A673 (cell line): ENCODE measurements at regions not wholly inside any gene's neighbourhood (a gene's known extent, or its start where the extent isn't known, plus 50 kb on each side); places are given as distances from the start of the nearest gene placed in this dataset.

Source experiments
- BruUV-seq: library from RNA; stranded (reverse); fragments of 400-500 nt; replicated peaks from 2 replicates; lab custom pipeline; 2021; lab: Mats Ljungman, UMichigan
- CTCF ChIA-PET: fragments of 300-600 bp; sonication (Branson Sonifier 250); formaldehyde crosslinking; loops from one replicate; lab custom pipeline; 2022; ENCODE audit warnings: antibody characterized with exemption; lab: Charles Lee
- POLR2A ChIA-PET: fragments of 300-600 bp; sonication (Branson Sonifier 250); formaldehyde crosslinking; loops from one replicate; lab custom pipeline; 2022; ENCODE audit warnings: antibody characterized with exemption; ENCODE audit not compliant: low non-redundant PET; lab: Charles Lee
- DNase-seq: peaks from one replicate; pipeline ENCODE4 v3.0.0-alpha.2; 2015; ENCODE audit warnings: low spot score
- H3K27ac ChIP-seq: fragments of 200-600 bp; sonication (generic); 2 replicates; pipeline ENCODE4 v1.5.1; 2016; ENCODE audit warnings: mixed run types, low read depth, mild to moderate bottlenecking, mixed read lengths, antibody characterized with exemption, low read length; ENCODE audit not compliant: poor library complexity, severe bottlenecking
- H3K27me3 ChIP-seq: fragments of 200-600 bp; sonication (generic); replicated peaks from 2 replicates; pipeline ENCODE4 v1.6.1; 2017; ENCODE audit warnings: mixed run types, low read depth, mild to moderate bottlenecking, mixed read lengths, antibody characterized with exemption, low read length; ENCODE audit not compliant: insufficient read depth, poor library complexity
- H3K36me3 ChIP-seq: fragments of 200-600 bp; sonication (generic); 2 replicates; pipeline ENCODE4 v1.6.1; 2016; ENCODE audit warnings: mixed run types, mild to moderate bottlenecking, mixed read lengths, antibody characterized with exemption, low read length; ENCODE audit not compliant: insufficient read depth, poor library complexity, severe bottlenecking
- H3K4me1 ChIP-seq: fragments of 200-600 bp; sonication (generic); 2 replicates; pipeline ENCODE4 v1.6.1; 2017; ENCODE audit warnings: mixed run types, mild to moderate bottlenecking, mixed read lengths, antibody characterized with exemption, low read length; ENCODE audit not compliant: insufficient read depth, poor library complexity, severe bottlenecking
- H3K4me3 ChIP-seq: fragments of 200-600 bp; sonication (generic); 2 replicates; pipeline ENCODE4 v1.5.1; 2016; ENCODE audit warnings: low read depth, mixed run types, mild to moderate bottlenecking, mixed read lengths, low read length; ENCODE audit not compliant: poor library complexity, severe bottlenecking
- H3K9me3 ChIP-seq: fragments of 200-600 bp; sonication (generic); 2 replicates; pipeline ENCODE4 v1.6.1; 2016; ENCODE audit warnings: mixed run types, low read depth, mild to moderate bottlenecking, mixed read lengths, antibody characterized with exemption, low read length; ENCODE audit not compliant: poor library complexity, severe bottlenecking
- CTCF ChIP-seq: fragments of 300-800, 200-600 bp; sonication (generic); conservative IDR thresholded peaks from 2 replicates; pipeline ENCODE4 v1.5.1; 2017; ENCODE audit warnings: low read depth, mild to moderate bottlenecking, antibody characterized with exemption, low read length, moderate library complexity, mixed read lengths
- EZH2 ChIP-seq: fragments of 200-600 bp; sonication (generic); IDR thresholded peaks from 2 replicates; pipeline ENCODE4 v1.6.1; 2017; ENCODE audit warnings: borderline replicate concordance, low read depth, mild to moderate bottlenecking, mixed read lengths, antibody characterized with exemption, low read length; ENCODE audit not compliant: poor library complexity, severe bottlenecking
- intact Hi-C: fragments of 100-400 bp; cut with micrococcal nuclease; formaldehyde crosslinking; loops from one replicate; pipeline ENCODE4 v1.10.0; 2022; ENCODE audit not compliant: unreplicated experiment

- Histone ChIP-seq H3K36me3 (no peaks in the 10 kb centered on the region), H3K9me3 (no peaks in the 10 kb centered on the region), H3K27me3 (no peaks in the 10 kb centered on the region), H3K27ac (no peak overlapping the region), H3K4me1 (peaks cover 11% of the 10 kb centered on the region), H3K4me3 (no peak overlapping the region)
- intact Hi-C loops, result loop anchor here (10.0 kb wide), 1 partner anchor 166 kb away; no protein-coding TSS in a partner anchor
- CTCF ChIA-PET, result no interaction called here
- no TSS peak for BruUV-seq
- no peak for DNase-seq
- POLR2A ChIA-PET, result no interaction called here
- TF ChIP-seq EZH2 (no peak), CTCF (no peak)
These were observed 435.6 kb upstream of the SMIM31 start for GRCh38 chr4:164318350-164318749.

- no TSS peak for BruUV-seq
These were observed 434.2 kb upstream of the SMIM31 start for GRCh38 chr4:164319688-164320087.

GRCh38 chr4:164320847-164321246, 433.1 kb upstream of the SMIM31 start:
- Histone ChIP-seq H3K27me3 (no peaks in the 10 kb centered on the region), H3K9me3 (no peaks in the 10 kb centered on the region), H3K4me1 (no peaks in the 10 kb centered on the region), H3K4me3 (no peak overlapping the region), H3K27ac (no peak overlapping the region), H3K36me3 (no peaks in the 10 kb centered on the region)
- BruUV-seq, result no TSS peak
- no peak for TF ChIP-seq CTCF
- TF ChIP-seq EZH2, result no peak
- intact Hi-C loops, result no loop called here
- ChIA-PET CTCF (interaction anchor here (0.6 kb wide), 1 partner anchor 408 kb away, joined by 3 read pairs; no protein-coding TSS in a partner anchor), POLR2A (no interaction called here)
- DNase-seq, result no peak

More at GRCh38 chr4:164319688-164320087, 434.2 kb upstream of the SMIM31 start:
- POLR2A ChIA-PET, result no interaction called here
- Histone ChIP-seq H3K9me3 (no peaks in the 10 kb centered on the region), H3K4me1 (no peaks in the 10 kb centered on the region), H3K27ac (no peak overlapping the region), H3K27me3 (no peaks in the 10 kb centered on the region), H3K36me3 (no peaks in the 10 kb centered on the region), H3K4me3 (no peak overlapping the region)
- TF ChIP-seq EZH2 (no peak), CTCF (no peak)
- DNase-seq, result no peak
- intact Hi-C loops, result loop anchor here (10.0 kb wide), 1 partner anchor 165 kb away; no protein-coding TSS in a partner anchor
- CTCF ChIA-PET, result no interaction called here
